Progenitor cell of endocrine pancreas (in vitro differentiated cells): ENCODE measurements at regions not wholly inside any gene's neighbourhood (a gene's known extent, or its start where the extent isn't known, plus 50 kb on each side); places are given as distances from the start of the nearest gene placed in this dataset.

Source experiments
- DNase-seq: peaks from one replicate; pipeline ENCODE4 v3.0.0; 2021; ENCODE audit warnings: low spot score; ENCODE audit not compliant: unreplicated experiment
- H3K27ac Mint-ChIP-seq: 2 replicates; pipeline ENCODE4 v1.8.0; 2021; ENCODE audit warnings: mild to moderate bottlenecking, moderate library complexity, mixed read lengths
- H3K27me3 Mint-ChIP-seq: 2 replicates; pipeline ENCODE4 v1.8.0; 2021; ENCODE audit warnings: mixed read lengths
- H3K36me3 Mint-ChIP-seq: 2 replicates; pipeline ENCODE4 v1.8.0; 2022; ENCODE audit warnings: mixed read lengths; ENCODE audit not compliant: insufficient read depth
- H3K4me1 Mint-ChIP-seq: 2 replicates; pipeline ENCODE4 v1.8.0; 2021; ENCODE audit warnings: low read depth, mixed read lengths
- H3K4me3 Mint-ChIP-seq: 2 replicates; pipeline ENCODE4 v1.8.0; 2021; ENCODE audit warnings: low read depth, mild to moderate bottlenecking, moderate library complexity, mixed read lengths
- H3K9me3 Mint-ChIP-seq: 2 replicates; pipeline ENCODE4 v1.8.0; 2021; ENCODE audit warnings: low read depth, mixed read lengths
- CTCF ChIP-seq: fragments of 200-600 bp; sonication (generic); IDR thresholded peaks from one replicate; pipeline ENCODE4 v1.5.0; 2021; ENCODE audit warnings: antibody characterized with exemption, mild to moderate bottlenecking; ENCODE audit not compliant: unreplicated experiment

GRCh38 chr5:144771802-144772201 lies 601.1 kb downstream of the KCTD16 start:
- TF ChIP-seq CTCF = no peak
- DNase-seq = no peak
- H3K4me1 Mint-ChIP-seq = peaks cover 10% of the 10 kb centered on the region
- no peak overlapping the region for H3K27ac Mint-ChIP-seq
- peaks cover 4% of the 10 kb centered on the region for H3K9me3 Mint-ChIP-seq
- no peak overlapping the region for H3K4me3 Mint-ChIP-seq
- H3K36me3 Mint-ChIP-seq = no peaks in the 10 kb centered on the region
- no peaks in the 10 kb centered on the region for H3K27me3 Mint-ChIP-seq

DNA sequence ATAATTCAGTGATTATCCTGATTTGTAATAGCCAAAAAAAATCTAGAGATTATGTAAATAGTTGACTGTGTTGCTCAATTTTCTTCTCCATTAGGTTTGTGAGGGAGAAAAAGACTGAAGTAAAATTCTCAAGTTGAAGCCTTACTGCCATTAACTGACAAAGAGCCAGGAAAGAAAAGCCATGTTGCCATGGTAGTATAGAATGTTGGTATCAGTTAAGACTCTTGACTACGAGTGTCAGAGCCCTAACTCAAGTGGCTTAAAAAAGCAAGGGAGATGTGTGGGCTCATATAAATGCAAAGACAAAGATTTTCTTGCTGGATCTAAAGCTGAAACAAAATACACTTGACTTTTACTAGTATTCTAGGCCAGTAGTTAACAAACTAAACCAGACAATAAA lies 571.7 kb downstream of the KCTD16 start:
- H3K27me3 Mint-ChIP-seq = no peaks in the 10 kb centered on the region
- H3K9me3 Mint-ChIP-seq = peaks cover 23% of the 10 kb centered on the region
- DNase-seq = no peak
- peaks cover 3% of the 10 kb centered on the region for H3K36me3 Mint-ChIP-seq
- TF ChIP-seq CTCF = no peak
- peaks cover 3% of the 10 kb centered on the region for H3K4me1 Mint-ChIP-seq
- H3K4me3 Mint-ChIP-seq = no peak overlapping the region
- H3K27ac Mint-ChIP-seq = no peak overlapping the region

GRCh38 chr5:144731786-144732185 lies 561.1 kb downstream of the KCTD16 start:
- no peak for TF ChIP-seq CTCF
- peaks cover 9% of the 10 kb centered on the region for H3K36me3 Mint-ChIP-seq
- DNase-seq = no peak
- no peak overlapping the region for H3K4me3 Mint-ChIP-seq
- H3K27ac Mint-ChIP-seq = no peak overlapping the region
- no peaks in the 10 kb centered on the region for H3K4me1 Mint-ChIP-seq
- H3K27me3 Mint-ChIP-seq = no peaks in the 10 kb centered on the region
- peaks cover 53% of the 10 kb centered on the region for H3K9me3 Mint-ChIP-seq

GRCh38 chr5:144712090-144712489 lies 541.4 kb downstream of the KCTD16 start:
- no peak for DNase-seq
- TF ChIP-seq CTCF = no peak
- no peak overlapping the region for H3K27ac Mint-ChIP-seq
- no peaks in the 10 kb centered on the region for H3K27me3 Mint-ChIP-seq
- H3K4me1 Mint-ChIP-seq = peaks cover 5% of the 10 kb centered on the region
- peaks cover 6% of the 10 kb centered on the region for H3K9me3 Mint-ChIP-seq
- H3K36me3 Mint-ChIP-seq = peaks cover 2% of the 10 kb centered on the region
- no peak overlapping the region for H3K4me3 Mint-ChIP-seq

DNA sequence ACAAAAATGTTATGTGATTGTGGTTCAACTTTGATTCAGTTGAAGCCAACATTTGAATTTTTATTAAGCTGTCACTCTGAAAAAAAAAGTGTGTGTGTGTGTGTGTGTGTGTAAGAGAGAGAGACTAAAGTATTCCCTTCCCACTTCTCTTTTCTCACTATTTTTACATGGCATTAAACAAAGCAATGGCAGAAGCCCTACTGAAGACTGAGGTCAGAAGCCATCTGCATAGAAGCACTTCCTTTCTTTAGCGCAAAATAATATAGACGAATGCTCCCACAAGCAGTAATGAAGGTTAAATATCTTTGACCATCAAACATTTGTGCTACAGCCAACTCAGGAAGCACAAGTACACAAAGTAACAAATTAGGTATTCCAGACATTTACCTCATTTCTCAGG lies 540.5 kb downstream of the KCTD16 start:
- Mint-ChIP-seq H3K36me3 (peaks cover 2% of the 10 kb centered on the region), H3K4me3 (no peak overlapping the region), H3K27me3 (no peaks in the 10 kb centered on the region), H3K4me1 (peaks cover 5% of the 10 kb centered on the region), H3K9me3 (peaks cover 6% of the 10 kb centered on the region), H3K27ac (no peak overlapping the region)
- TF ChIP-seq CTCF = no peak
- DNase-seq = no peak
